Nephron progenitor cell (in vitro differentiated cells): ENCODE measurements at regions not wholly inside any gene's neighbourhood (a gene's known extent, or its start where the extent isn't known, plus 50 kb on each side); places are given as distances from the start of the nearest gene placed in this dataset.
"Not testable (repeated sequence)": the region's sequence is repeated elsewhere in the genome, so short reads cannot be mapped to it uniquely, and the experiment has no call there.

ENCODE experiments used
- DNase-seq: peaks from one replicate; pipeline ENCODE4 v3.0.0; 2021
- H3K27ac Mint-ChIP-seq: 2 replicates; pipeline ENCODE4 v1.8.0; 2021; ENCODE audit warnings: mild to moderate bottlenecking, moderate library complexity, mixed read lengths
- H3K27me3 Mint-ChIP-seq: 2 replicates; pipeline ENCODE4 v1.8.0; 2021; ENCODE audit warnings: mild to moderate bottlenecking, low read depth, mixed read lengths; ENCODE audit not compliant: poor library complexity
- H3K36me3 Mint-ChIP-seq: 2 replicates; pipeline ENCODE4 v1.8.0; 2021; ENCODE audit warnings: low read depth, mixed read lengths
- H3K4me1 Mint-ChIP-seq: 2 replicates; pipeline ENCODE4 v1.8.0; 2021; ENCODE audit warnings: mixed read lengths
- H3K4me3 Mint-ChIP-seq: 2 replicates; pipeline ENCODE4 v1.8.0; 2021; ENCODE audit warnings: mild to moderate bottlenecking, moderate library complexity, mixed read lengths
- H3K9me3 Mint-ChIP-seq: 2 replicates; pipeline ENCODE4 v1.8.0; 2021; ENCODE audit warnings: mild to moderate bottlenecking, moderate library complexity, mixed read lengths
- CTCF ChIP-seq: fragments of 200-600 bp; sonication (generic); IDR thresholded peaks from 2 replicates; pipeline ENCODE4 v1.5.0; 2021; ENCODE audit warnings: antibody characterized with exemption

- Mint-ChIP-seq H3K27me3 (peaks cover 25% of the 10 kb centered on the region), H3K4me1 (peaks cover 8% of the 10 kb centered on the region), H3K4me3 (no peak overlapping the region), H3K27ac (no peak overlapping the region), H3K9me3 (peaks cover 11% of the 10 kb centered on the region), H3K36me3 (no peaks in the 10 kb centered on the region)
- no peak for TF ChIP-seq CTCF
- no peak for DNase-seq
These were observed 172.7 kb downstream of the PTPRU start for GRCh38 chr1:29408831-29409605.

DNA sequence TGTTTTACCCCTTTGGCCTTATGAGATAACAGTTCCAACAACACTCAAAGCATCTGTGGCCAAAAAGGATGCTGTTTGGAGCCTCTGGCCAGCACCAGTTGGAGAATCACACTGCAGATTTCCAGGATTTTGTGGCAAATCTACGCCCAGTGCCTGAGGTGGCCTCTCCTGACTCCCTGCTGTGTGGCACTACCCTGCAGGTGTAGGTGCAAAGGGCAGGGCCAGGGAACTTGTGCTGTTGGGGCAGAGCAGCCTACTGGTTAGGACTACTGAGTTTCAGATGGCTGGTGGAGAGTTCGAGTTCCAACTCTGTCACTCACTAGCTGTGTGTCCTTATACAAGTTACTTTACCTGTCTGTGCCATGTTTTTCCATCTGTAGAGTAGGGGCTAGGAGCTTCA, 170.5 kb downstream of the PTPRU start:
- no peak for TF ChIP-seq CTCF
- H3K9me3 Mint-ChIP-seq = peaks cover 26% of the 10 kb centered on the region
- DNase-seq = no peak
- peaks cover 7% of the 10 kb centered on the region for H3K4me1 Mint-ChIP-seq
- no peaks in the 10 kb centered on the region for H3K36me3 Mint-ChIP-seq
- no peak overlapping the region for H3K27ac Mint-ChIP-seq
- H3K4me3 Mint-ChIP-seq = no peak overlapping the region
- H3K27me3 Mint-ChIP-seq = peaks cover 38% of the 10 kb centered on the region

DNA sequence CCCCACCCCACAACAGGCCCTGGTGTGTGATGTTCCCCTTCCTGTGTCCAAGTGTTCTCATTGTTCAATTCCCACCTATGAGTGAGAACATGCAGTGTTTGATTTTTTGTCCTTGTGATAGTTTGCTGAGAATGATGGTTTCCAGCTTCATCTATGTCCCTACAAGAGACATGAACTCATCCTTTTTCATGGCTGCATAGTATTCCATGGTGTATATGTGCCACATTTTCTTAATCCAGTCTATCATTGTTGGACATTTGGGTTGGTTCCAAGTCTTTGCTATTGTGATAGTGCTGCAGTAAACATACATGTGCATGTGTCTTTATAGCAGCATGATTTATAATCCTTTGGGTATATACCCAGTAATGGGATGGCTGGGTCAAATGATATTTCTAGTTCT, 163.9 kb downstream of the PTPRU start:
- H3K9me3 Mint-ChIP-seq = peaks cover 42% of the 10 kb centered on the region
- not testable (repeated sequence) for DNase-seq, H3K27ac Mint-ChIP-seq, H3K36me3 Mint-ChIP-seq, H3K4me3 Mint-ChIP-seq
- H3K27me3 Mint-ChIP-seq = peaks cover 30% of the 10 kb centered on the region
- H3K4me1 Mint-ChIP-seq = peaks cover 17% of the 10 kb centered on the region

GRCh38 chr1:29399465-29399864, 163.1 kb downstream of the PTPRU start:
- no peak for TF ChIP-seq CTCF
- Mint-ChIP-seq H3K27ac (no peak overlapping the region), H3K27me3 (peaks cover 26% of the 10 kb centered on the region), H3K36me3 (no peaks in the 10 kb centered on the region), H3K9me3 (peaks cover 35% of the 10 kb centered on the region), H3K4me1 (peaks cover 18% of the 10 kb centered on the region), H3K4me3 (no peak overlapping the region)
- no peak for DNase-seq

DNA sequence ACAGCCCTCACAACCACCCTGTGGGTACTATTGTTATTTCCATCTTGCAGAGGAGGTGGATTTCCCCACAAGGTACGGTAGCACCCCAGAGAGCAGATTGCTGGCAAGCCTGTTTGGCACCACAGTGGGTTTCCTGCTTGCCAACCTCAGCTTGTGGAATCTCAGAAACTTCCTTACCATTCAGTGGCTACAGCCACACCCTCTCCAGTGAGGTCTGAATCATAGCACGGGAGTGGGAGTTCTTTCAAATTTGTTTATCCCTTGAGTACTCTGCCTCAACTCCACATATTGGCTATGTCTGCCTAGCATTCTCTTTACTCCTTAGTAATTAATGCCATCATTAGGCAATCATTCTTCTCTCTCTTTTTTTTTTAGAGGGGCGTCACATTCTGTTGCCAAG, 162.1 kb downstream of the PTPRU start:
- no peak for DNase-seq
- Mint-ChIP-seq H3K4me1 (peaks cover 18% of the 10 kb centered on the region), H3K9me3 (peaks cover 26% of the 10 kb centered on the region), H3K27me3 (peaks cover 22% of the 10 kb centered on the region), H3K4me3 (no peak overlapping the region), H3K27ac (no peak overlapping the region), H3K36me3 (no peaks in the 10 kb centered on the region)
- no peak for TF ChIP-seq CTCF

- H3K27me3 Mint-ChIP-seq = peaks cover 18% of the 10 kb centered on the region
- H3K36me3 Mint-ChIP-seq = no peaks in the 10 kb centered on the region
- H3K9me3 Mint-ChIP-seq = peaks cover 22% of the 10 kb centered on the region
- DNase-seq = no peak
- no peak for TF ChIP-seq CTCF
- peaks cover 18% of the 10 kb centered on the region for H3K4me1 Mint-ChIP-seq
- no peak overlapping the region for H3K27ac Mint-ChIP-seq
- H3K4me3 Mint-ChIP-seq = no peak overlapping the region
These were observed 161.7 kb downstream of the PTPRU start for GRCh38 chr1:29397981-29398380.
